GM21619 (cell line): ENCODE measurements at regions not wholly inside any gene's neighbourhood (a gene's known extent, or its start where the extent isn't known, plus 50 kb on each side); places are given as distances from the start of the nearest gene placed in this dataset.

ENCODE experiments used
- ATAC-seq: cut with Tn5 transposase; IDR thresholded peaks from one replicate; pipeline ENCODE4 v1.9.1; 2021; ENCODE audit not compliant: unreplicated experiment

DNA sequence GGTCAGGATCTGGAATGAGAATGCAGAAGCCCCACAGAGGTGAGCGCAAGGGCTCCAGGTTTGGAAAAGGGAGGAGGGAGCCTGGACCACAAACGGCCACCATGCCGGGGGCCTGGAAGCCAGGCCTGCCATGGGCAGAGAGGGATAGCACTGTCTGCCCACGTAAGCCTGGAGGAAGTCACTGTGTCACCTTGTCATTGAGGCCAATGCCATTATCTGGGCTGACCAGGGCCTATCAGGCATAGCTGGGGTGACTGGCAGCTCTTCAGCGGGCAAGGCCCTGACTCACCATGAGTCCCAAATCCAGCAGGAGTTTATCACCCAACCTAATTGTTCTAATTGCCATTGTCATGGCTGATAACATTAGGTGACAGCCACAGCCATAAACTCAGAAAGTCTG, 84.6 kb downstream of the MATN1 start:
- no peak for ATAC-seq

DNA sequence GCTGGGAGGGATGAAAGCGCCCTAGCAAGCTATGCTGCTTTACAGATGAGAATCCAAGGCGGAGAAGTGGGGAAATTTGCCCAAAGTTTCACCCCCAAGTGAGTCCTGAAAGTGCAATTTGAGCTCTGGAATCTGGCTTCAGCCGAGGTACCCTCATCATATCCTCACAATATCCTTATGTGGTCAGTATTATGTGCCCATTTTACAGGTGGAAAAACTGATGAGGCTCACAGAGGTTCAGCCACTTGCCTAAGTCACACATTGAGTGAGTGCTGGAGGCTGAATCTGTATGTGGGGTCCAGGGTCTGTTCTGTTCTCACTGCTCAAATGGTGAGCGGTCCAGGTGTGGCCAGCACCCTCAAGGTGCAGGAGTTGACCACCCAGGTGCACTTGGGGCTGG, 85.3 kb downstream of the MATN1 start:
- ATAC-seq: no peak

DNA sequence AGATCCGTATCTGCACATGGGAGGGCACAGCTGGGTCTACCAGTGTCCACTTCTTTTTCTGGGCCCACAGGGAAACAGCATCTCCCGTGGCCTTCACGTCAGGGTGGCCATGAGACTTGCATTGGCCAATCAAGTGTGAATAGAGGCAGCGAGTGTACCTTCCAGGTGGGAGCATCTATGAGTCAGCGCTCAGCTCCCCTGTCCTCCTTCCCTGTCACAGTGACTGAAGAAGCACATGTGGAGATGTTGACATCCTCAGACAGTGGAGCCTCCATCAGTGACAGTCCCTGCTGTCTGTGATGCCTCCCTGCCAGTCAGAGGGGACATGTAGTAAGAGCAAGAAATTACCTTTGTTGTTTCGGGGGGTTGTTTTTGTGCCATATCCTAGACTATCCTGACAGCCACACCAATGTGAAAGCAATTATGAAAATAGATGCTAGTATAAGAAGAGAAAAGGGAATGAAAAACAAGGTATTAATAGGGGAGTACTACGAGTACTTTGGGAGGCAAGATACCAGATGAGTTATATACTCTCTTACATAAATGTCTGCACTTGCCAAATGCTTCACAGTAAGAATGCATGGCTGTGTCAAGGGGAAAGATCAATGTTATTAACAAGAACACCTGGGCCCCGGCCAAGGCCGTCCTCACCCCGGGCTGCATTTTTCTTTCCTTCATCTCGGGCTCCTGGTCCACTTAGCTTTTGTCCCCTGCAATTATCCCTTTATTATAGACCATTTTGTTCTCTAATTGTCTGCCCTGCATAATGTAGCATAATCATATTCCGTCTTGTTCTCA, 86.0 kb downstream of the MATN1 start:
- no peak for ATAC-seq

DNA sequence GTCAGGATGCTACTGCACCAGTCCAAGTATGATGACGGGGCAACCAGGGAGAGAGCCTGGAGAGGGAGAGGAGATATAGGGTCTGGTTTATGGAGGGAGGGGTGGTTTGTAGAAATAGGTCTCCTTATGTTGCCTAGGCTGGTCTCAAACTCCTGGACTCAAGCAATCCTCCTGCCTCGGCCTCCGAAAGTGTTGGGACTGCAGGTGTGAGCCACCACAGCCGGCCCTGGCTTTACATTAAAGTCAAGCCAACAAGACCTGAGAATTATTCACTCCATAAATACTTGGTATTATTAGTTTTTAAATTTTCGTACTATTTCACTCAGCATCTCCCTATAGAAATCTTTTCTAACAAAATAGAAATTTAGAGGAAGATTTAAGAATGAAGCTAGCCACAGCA, 86.8 kb downstream of the MATN1 start:
- no peak for ATAC-seq

DNA sequence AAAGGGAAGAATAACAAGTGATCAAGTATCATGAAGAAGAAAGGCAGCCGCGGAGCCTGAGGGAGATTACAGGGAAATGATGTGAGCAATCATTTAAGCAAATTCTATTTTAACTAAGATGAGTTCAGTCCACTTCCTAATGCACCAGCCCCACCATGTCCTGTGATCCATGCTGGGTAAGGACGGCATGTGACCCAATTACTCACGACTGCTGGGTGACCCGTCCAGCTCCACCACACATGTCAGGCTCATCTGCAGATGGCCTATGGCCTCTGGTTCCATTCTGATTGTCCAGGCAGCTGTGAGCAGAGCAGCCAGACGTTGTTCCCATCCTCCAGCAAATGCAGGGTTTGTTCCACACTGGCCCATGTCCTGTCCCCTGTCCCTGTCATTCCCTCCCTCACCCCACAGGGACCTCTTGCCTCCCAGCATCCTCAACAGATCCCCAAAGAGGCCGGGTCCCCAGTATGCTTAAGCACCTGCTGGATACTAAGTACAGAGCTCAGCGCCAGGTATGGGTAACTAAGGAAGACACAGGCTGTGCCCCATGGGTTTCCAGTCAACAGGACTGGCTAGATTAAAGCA, 87.9 kb downstream of the MATN1 start:
- ATAC-seq: no peak

DNA sequence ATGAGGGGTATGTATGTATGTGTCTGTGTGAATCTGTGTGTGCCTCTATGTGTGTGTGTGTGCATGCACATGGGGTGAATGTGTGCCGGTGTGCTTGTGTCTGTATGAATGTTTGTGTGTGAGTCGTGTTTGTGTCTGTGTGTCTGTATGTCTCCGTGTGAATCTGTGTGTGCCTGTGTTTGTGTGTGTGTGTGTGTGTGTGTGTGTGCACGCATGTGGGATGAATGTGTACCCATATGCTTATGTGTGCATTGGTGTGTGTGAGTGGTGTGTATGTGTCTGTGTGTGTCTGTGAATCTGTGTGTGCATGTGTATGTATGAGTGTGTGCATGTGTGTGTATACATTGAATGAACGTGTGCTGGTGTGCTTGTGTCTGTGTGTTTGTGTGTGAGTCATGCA, 88.9 kb downstream of the MATN1 start:
- no peak for ATAC-seq

DNA sequence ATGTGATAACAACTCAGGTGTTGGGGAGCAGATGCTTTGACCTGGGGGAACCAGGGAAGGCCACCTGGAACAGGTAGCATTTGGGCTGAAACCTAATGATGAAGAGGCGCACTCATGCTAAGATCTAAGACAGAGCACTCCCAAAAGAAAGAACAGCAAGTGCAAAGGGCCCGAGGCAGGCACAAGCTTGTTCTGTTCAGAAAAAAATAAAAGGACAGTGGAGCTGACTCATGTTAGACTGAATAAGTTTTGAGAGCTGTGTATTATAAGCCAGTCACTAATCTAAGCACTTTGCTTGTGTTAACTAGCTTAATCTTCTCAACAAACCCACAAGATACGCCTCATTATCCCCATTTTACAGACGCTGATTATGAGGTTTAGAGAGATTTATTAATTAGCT, 90.1 kb downstream of the MATN1 start:
- ATAC-seq: no peak

DNA sequence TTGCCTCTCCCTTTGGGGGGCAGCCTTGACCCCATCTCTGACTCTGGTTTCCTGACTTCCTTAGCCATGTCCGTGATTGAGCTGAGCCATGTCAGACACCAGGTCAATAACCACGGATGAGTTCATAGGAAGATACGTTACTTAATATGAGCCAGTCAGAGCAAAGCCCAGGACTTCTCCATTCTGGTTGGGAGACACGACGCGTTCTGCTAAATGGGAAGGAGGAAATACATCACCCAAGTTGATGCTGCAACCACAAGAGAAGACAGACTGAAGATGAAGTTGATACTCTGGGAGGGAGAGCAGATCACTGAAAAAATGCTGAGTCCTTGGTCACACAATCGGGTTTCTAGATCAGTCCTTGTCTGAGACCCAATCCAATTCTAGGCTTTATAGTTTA, 90.9 kb downstream of the MATN1 start:
- ATAC-seq: no peak

DNA sequence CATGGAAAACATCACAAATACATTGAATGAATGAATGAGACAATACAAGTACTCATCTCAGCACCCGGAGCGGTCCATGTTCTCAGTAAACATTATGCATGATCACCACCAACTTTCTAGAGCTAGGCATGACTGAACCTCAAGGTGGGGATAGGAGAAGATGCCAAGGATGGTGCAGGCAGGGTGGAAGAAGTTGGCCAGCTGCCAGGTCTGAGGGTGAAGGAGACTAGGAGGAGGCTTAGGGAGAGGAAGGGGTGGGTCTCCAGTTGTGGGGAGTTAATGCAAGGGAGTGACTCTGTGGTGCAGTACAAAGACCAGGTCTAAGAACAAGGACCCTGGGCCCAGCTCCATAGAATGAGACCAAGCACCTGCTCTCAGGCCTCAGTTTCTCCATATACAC, 91.7 kb downstream of the MATN1 start:
- ATAC-seq: no peak

DNA sequence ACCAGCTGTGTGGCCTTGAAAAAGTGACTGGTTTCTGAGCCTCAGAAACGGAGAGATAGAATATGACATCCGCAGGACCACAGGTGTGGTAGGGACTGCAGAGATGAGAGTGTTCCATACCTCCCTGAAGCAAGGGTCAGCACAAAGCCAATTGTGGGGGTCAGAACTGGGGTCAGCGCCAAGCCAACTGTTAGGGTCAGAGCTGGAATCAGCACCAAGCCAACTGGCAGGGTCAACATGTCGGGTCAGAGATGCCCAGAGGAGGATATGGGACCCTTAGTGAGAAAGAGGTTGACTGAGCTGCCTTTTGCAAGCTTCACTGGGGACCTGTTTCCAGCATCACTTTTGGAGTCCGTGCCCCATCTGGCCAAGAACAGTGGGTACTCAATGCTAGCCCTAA, 93.9 kb downstream of the MATN1 start:
- ATAC-seq: no peak

DNA sequence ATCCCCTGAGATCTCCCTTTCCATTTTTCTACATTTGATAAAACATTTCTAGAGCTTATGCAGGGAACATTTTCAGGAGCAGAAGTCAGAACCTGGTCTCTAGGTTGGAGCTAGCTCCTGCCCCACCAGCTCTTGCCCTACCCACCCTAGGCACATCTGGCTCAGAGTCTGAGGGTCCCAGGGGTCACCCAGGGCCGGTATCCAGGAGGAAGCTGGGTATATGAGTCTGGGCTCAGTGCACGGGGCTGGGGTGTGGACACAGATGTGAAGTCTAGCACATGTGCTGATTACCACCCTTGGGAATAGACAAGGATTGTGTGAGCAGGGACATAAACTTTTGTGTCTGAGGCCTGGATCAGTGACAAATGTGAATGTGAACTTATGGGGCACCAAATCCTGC, 95.4 kb downstream of the MATN1 start:
- ATAC-seq: no peak

DNA sequence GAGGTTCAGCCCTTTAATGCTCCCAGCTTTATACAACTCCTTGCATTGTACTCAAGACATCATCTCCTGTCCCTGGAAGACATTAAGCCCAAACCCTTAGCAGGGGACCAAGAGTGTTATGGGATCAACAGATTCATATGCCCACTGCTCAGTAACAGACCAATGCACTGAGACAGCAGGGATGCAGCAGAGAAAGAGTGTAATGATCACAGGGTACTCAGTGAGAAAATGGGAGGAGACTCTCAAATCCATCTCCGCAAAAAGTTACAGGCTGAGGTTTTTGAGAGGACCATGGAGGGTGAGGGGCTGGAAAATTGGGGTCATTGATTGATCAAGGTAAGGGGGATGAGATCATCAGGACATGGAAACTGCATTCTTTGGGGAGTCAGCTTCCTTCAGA, 96.2 kb downstream of the MATN1 start:
- no peak for ATAC-seq

DNA sequence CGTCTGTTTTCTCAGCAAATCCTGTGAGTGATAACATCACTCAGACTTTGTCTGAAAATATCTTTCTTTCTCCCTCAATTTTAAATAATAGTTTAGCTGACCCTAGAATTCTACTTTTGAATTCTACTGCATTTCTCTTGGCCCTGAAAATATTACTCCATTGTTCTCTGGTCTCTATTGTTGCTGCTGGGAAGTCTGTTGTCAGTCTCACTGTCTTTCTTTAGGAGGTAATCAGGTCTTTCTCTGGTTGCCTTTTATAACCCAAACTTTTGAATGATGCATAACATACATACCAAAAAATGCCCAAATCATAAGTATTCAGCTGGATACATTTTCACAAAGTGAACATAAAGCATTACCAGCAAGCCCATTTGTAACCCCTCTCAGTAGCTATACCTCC, 100.0 kb downstream of the MATN1 start:
- ATAC-seq: no peak

DNA sequence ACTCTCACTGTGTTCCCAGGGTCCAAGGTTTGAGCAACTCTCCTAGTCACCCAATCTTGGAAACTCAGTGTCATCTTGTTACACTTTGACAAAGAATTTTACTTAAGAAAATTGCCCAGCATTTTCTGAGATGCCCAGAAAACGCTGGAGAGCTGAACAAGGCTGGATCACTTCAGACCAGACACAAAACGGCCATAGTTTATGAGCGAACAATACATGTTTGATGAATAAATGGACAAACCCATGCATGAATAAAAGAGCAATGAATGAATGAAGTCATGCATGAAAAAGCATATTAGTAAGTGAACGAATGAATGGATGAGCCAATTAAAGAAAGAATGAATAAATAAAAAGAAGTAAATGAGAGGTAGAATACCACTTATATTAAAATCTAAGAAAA, 103.8 kb downstream of the MATN1 start:
- ATAC-seq: no peak

DNA sequence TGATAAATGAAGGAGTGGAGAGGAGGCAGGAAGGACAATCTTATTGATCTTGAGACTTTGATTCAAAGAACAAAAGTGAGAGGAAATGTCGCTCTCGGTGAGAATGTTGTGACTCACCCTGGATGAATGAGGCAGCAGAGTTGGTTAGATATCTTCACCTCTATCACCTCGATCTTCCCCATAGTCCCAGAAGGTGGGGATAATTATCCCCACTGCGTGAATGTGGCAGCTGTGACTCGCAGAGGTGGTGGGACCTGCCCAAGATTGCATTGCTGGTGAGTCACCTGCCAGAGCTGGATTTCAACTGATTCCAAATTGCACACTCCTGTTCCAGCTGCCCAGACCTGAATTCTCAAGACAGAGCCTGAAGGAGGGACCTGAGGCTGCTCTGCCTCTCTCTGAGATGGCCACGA, 105.0 kb downstream of the MATN1 start:
- no peak for ATAC-seq

DNA sequence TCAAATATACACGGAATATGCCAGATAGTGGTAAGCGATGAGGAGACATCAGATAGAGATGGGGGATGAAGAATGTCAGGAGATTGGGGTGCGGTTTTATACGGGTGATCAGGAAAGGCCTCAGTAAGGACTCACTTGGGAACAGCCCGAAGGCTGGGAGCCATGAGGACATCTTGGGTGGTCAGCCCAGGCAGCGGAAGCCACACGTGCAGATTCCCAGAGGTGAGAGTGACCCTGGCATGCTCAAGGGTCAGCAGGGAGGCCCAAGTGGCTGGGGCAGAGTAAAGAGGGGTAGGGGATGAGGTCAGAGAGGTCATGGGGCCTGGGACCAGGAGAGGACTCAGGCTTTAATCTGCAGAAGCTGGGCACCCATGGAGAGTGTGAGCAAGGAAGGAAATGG, 106.6 kb downstream of the MATN1 start:
- no peak for ATAC-seq

DNA sequence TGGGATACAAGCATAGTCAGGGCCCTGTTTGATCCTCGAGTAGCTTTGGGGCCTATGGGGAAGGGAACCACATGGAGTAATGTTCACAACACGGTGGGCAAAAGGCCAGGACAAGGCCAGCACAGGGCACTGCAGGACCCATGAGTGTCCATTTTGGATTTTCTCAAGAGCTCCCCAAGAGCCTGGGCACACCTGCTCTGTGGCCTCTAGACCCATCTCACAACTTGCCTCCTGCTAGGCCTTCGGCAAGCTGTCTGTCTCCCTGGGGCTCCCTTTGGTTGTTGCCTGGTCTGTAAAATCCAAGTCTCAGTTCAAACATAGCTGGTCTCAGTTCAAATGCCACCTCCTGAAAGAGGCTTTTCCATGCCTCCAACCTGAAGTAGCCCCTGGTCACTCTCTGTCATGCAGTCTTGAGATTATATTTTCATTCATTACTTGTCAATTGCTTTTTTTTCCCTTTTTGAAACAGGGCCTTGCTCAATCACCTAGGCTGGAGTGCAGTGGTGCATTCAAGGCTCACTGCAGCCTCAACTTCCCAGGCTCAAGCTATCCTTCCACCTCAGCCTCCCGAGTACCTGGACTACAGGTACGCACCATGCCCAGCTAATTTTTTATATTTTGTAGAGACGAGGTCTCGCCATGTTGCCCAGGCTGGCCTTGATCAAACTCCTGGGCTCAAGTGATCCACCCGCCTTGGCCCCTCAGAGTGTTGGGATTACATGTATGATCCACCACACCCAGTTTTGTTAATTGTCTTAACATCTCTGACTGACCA, 107.4 kb downstream of the MATN1 start:
- ATAC-seq: no peak

DNA sequence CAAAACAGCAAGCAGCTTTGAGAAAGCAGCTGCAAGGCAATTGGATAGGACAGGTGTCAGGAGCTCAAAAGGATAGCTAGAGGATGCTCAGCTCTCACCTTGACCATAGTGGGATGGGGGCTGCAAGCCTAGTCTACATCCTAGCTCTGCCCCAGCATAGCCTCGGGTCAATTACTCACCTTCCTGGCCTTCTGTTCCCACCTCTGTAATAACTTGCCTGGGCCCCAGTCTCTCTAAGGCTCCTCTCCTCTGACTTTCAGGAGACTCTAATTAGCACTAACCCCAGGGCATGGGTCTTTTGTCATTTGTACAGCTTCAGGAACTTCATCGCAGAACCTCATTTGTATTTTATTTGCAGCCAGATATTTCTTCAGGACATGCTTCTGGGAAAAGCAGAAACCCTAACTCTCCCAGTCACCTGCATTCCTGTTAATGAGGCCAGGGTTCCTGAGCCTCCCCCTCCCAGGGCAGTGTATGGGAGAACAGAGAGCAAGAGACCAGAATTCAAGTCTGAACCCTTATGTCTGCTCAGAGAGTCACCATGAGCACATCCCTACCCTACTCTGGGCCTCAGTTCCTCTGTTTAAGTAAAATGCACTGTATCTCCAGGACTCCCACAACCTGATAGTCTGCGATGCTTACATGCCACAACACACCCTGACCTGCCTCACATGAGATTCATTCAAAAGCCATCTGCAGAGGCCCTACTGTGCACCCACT, 108.1 kb downstream of the MATN1 start:
- ATAC-seq: no peak

DNA sequence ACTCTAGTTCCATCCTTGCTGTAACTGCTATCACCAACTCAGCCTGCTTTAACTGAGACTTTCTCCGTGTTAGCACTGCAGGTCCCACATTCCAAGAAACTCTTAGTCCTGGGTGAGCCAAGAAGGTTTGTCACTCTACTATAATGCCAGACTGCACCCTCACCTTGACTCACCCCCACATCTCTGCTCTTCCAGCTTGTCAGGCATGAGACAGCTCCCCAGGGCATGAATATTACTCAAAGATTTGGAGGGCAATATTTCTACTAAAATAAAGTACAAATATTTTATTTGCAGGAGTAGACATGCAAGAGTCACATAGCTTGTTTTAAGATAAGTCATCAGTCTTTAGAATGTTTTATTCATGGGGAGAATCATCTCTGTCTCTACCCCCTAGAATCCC, 110.2 kb downstream of the MATN1 start:
- no peak for ATAC-seq

DNA sequence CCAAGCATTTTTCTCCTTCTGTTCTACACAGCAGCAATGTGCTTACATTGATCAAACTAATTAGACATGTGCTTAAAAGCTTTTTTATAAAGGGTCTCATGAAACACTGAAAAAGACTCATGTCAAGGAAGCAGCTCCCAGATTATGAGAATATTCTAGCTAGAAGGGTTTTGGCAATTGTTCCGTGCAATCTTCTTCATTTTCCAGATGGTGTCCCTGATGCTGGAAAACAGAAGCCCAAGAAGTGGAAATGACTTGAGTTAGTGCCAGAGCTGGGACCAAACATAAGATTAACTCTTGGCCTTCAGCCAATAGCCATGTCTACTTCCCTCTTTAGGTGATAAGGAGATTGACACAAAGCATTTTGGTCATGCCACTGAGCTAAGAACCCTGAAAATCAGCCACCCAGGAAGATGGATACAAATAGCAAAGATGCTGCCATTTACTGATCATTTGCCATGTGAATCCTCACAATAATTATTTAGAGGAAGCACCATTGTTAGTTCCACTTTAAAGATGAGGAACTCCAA, 110.8 kb downstream of the MATN1 start:
- ATAC-seq: no peak

DNA sequence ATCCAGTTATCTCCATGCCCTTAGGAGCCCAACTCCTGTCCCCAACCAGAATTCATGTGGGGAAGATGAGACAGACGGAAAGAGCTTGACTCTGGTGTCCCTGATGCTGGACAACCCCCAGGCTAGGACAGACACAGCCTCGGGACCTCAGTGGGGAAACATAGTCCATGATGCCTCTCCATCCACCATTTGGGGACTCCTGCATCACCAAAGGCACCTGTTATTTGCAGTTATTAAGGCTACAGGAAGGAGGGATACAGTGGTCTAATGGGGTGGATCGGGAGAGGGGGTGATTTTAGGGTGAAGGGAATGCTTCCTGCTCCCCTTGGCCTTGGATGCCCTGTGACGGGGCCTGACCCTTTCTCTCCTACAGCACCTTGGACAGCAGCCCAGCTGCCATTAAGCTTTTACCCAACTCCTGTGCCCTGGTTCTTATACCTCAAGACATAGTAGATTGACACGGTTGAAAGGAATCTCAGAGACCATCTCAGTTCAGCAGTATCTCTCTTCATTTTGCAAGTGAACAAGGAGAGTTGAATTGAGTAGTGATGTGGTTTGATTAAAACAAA, 111.6 kb downstream of the MATN1 start:
- no peak for ATAC-seq
